Activated T-cell treated with anti-CD3 and anti-CD28 coated beads, Interleukin-2, amount 50 U/mL, for 1 hour (primary cell): ENCODE measurements at regions not wholly inside any gene's neighbourhood (a gene's known extent, or its start where the extent isn't known, plus 50 kb on each side); places are given as distances from the start of the nearest gene placed in this dataset.
"Not testable (repeated sequence)": the region's sequence is repeated elsewhere in the genome, so short reads cannot be mapped to it uniquely, and the experiment has no call there.

Experiments
- DNase-seq: peaks from one replicate; pipeline ENCODE4 v3.0.0-alpha.2; 2020

- DNase-seq, result no peak
These were observed 271.6 kb upstream of the ARSJ start for GRCh38 chr4:114251020-114251419.

GRCh38 chr4:114252499-114252898 is 273.1 kb upstream of the ARSJ start:
- DNase-seq, result no peak

- no peak for DNase-seq
These were observed 278.1 kb upstream of the ARSJ start for GRCh38 chr4:114257501-114257900.

GRCh38 chr4:114262421-114262820 is 283.0 kb upstream of the ARSJ start:
- DNase-seq, result not testable (repeated sequence)

GRCh38 chr4:114263233-114263632 is 283.8 kb upstream of the ARSJ start:
- no peak for DNase-seq

- DNase-seq, result no peak
These were observed 285.0 kb upstream of the ARSJ start for GRCh38 chr4:114264452-114264851.

GRCh38 chr4:114264877-114265291 is 285.4 kb upstream of the ARSJ start:
- no peak for DNase-seq

GRCh38 chr4:114265342-114265741 is 285.9 kb upstream of the ARSJ start:
- no peak for DNase-seq

GRCh38 chr4:114267976-114268375 is 288.5 kb upstream of the ARSJ start:
- DNase-seq, result no peak

GRCh38 chr4:114271031-114271430 is 291.6 kb upstream of the ARSJ start:
- DNase-seq, result no peak

GRCh38 chr4:114272226-114272625 is 292.8 kb upstream of the ARSJ start:
- DNase-seq, result no peak

- no peak for DNase-seq
These were observed 293.8 kb upstream of the ARSJ start for GRCh38 chr4:114273238-114273637.

GRCh38 chr4:114277690-114278089 is 298.2 kb upstream of the ARSJ start:
- DNase-seq, result no peak

GRCh38 chr4:114279066-114279465 is 299.6 kb upstream of the ARSJ start:
- no peak for DNase-seq

- no peak for DNase-seq
These were observed 300.3 kb upstream of the ARSJ start for GRCh38 chr4:114279711-114280110.

GRCh38 chr4:114280645-114281044 is 301.2 kb upstream of the ARSJ start:
- no peak for DNase-seq

- no peak for DNase-seq
These were observed 301.9 kb upstream of the ARSJ start for GRCh38 chr4:114281164-114281960.

- DNase-seq, result no peak
These were observed 303.5 kb upstream of the ARSJ start for GRCh38 chr4:114282937-114283336.

- DNase-seq, result no peak
These were observed 305.2 kb upstream of the ARSJ start for GRCh38 chr4:114284629-114285028.

GRCh38 chr4:114286262-114286810 is 306.9 kb upstream of the ARSJ start:
- no peak for DNase-seq

GRCh38 chr4:114287079-114287696 is 307.7 kb upstream of the ARSJ start:
- no peak for DNase-seq

- DNase-seq, result no peak
These were observed 302.5 kb upstream of the UGT8 start for GRCh38 chr4:114296126-114296525.

- no peak for DNase-seq
These were observed 296.1 kb upstream of the UGT8 start for GRCh38 chr4:114302472-114302871.

- DNase-seq, result no peak
These were observed 294.6 kb upstream of the UGT8 start for GRCh38 chr4:114304046-114304445.
